GM12878 (cell line): ENCODE measurements at regions not wholly inside any gene's neighbourhood (a gene's known extent, or its start where the extent isn't known, plus 50 kb on each side); places are given as distances from the start of the nearest gene placed in this dataset.

ENCODE experiments used
- BCLAF1 ChIP-seq: fragments of 450-650 bp; IDR thresholded peaks from 2 replicates; pipeline ENCODE4 v1.6.1; 2017; ENCODE audit warnings: antibody characterized with exemption, mild to moderate bottlenecking, moderate library complexity
- DPF2 ChIP-seq: fragments of 450-650 bp; IDR thresholded peaks from 2 replicates; pipeline ENCODE4 v1.6.1; 2017; ENCODE audit warnings: mild to moderate bottlenecking
- IRF4 ChIP-seq: IDR thresholded peaks from 2 replicates; pipeline ENCODE4 v1.6.1; 2011; ENCODE audit warnings: low read depth, low read length
- KDM1A ChIP-seq: fragments of 200-600 bp; sonication (generic); IDR thresholded peaks from 2 replicates; pipeline ENCODE4 v1.6.1; 2016; ENCODE audit warnings: borderline replicate concordance
- NFXL1 ChIP-seq: fragments of 450-650 bp; IDR thresholded peaks from 2 replicates; pipeline ENCODE4 v1.6.1; 2017; ENCODE audit warnings: antibody characterized with exemption, mild to moderate bottlenecking, borderline replicate concordance
- POLR2AphosphoS5 ChIP-seq: IDR thresholded peaks from 2 replicates; pipeline ENCODE4 v1.6.1; 2011; ENCODE audit warnings: mild to moderate bottlenecking, low read length, inconsistent platforms
- RCOR1 ChIP-seq: conservative IDR thresholded peaks from 2 replicates; pipeline ENCODE4 v1.6.1; 2012; ENCODE audit warnings: low read depth, low read length, improper control_type of control experiment
- SIN3A ChIP-seq: IDR thresholded peaks from 2 replicates; pipeline ENCODE4 v1.6.1; 2012; ENCODE audit warnings: low read depth, low read length, improper control_type of control experiment
- TARDBP ChIP-seq: IDR thresholded peaks from 2 replicates; pipeline ENCODE4 v1.6.1; 2016; ENCODE audit warnings: borderline replicate concordance
- TF ChIP-seq, protein P1 (sequence below), 3 experiments: IDR thresholded peaks in 2 of 3; conservative IDR thresholded peaks in 1 of 3; 2 replicates each; pipeline ENCODE4 v1.5.1; 2011; ENCODE audit warnings: low read depth in 3 of 3, low read length in 3 of 3, mild to moderate bottlenecking in 3 of 3, control low read depth in 2 of 3, moderate library complexity in 2 of 3, inconsistent platforms in 1 of 3, mixed read lengths in 1 of 3; ENCODE audit not compliant: control insufficient read depth in 2 of 3, insufficient read depth in 1 of 3; ENCODE audit errors: extremely low read depth in 1 of 3

- TF ChIP-seq SIN3A, result no peak
- TF ChIP-seq, protein P1, sequence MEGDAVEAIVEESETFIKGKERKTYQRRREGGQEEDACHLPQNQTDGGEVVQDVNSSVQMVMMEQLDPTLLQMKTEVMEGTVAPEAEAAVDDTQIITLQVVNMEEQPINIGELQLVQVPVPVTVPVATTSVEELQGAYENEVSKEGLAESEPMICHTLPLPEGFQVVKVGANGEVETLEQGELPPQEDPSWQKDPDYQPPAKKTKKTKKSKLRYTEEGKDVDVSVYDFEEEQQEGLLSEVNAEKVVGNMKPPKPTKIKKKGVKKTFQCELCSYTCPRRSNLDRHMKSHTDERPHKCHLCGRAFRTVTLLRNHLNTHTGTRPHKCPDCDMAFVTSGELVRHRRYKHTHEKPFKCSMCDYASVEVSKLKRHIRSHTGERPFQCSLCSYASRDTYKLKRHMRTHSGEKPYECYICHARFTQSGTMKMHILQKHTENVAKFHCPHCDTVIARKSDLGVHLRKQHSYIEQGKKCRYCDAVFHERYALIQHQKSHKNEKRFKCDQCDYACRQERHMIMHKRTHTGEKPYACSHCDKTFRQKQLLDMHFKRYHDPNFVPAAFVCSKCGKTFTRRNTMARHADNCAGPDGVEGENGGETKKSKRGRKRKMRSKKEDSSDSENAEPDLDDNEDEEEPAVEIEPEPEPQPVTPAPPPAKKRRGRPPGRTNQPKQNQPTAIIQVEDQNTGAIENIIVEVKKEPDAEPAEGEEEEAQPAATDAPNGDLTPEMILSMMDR (IDR thresholded peaks at IDR 0.05 in 2 of 3, conservative IDR thresholded peaks at IDR 0.05 in 1 of 3; ENCODE audit: control insufficient read depth in 2 of 3, extremely low read depth in 1 of 3, insufficient read depth in 1 of 3, low read depth in 3 of 3, low read length in 3 of 3), result no peak
- no peak for TF ChIP-seq POLR2AphosphoS5
- no peak for TF ChIP-seq RCOR1
- no peak for TF ChIP-seq KDM1A
- no peak for TF ChIP-seq IRF4
- TF ChIP-seq DPF2, result no peak
- TF ChIP-seq NFXL1, result no peak
- no peak for TF ChIP-seq BCLAF1
- no peak for TF ChIP-seq TARDBP
Observed at GRCh38 chr19:30919737-30920136, 429.5 kb downstream of the TSHZ3 start.
